SU-DHL-6 (cell line): ENCODE measurements at regions not wholly inside any gene's neighbourhood (a gene's known extent, or its start where the extent isn't known, plus 50 kb on each side); places are given as distances from the start of the nearest gene placed in this dataset.
"Not testable (repeated sequence)": the region's sequence is repeated elsewhere in the genome, so short reads cannot be mapped to it uniquely, and the experiment has no call there.

Source experiments
- H2AFZ ChIP-seq: fragments of 200-600 bp; sonication (generic); 2 replicates; pipeline ENCODE4 v1.6.1; 2014; ENCODE audit warnings: low read depth, mild to moderate bottlenecking, moderate library complexity, mixed read lengths, antibody characterized with exemption, low read length; ENCODE audit not compliant: severe bottlenecking
- H3F3A ChIP-seq: fragments of 200-600 bp; shearing (Covaris generic); 2 replicates; pipeline ENCODE4 v1.6.0; 2016; ENCODE audit warnings: antibody characterized with exemption, mild to moderate bottlenecking; ENCODE audit not compliant: insufficient read depth
- H3K27ac ChIP-seq: fragments of 200-600 bp; sonication (generic); 2 replicates; pipeline ENCODE4 v1.5.1; 2016; ENCODE audit warnings: low read depth, mild to moderate bottlenecking, low read length, moderate library complexity, mixed read lengths
- H3K27me3 ChIP-seq: fragments of 200-600 bp; sonication (generic), shearing (Covaris generic); 2 replicates; pipeline ENCODE4 v1.6.0; 2014; ENCODE audit warnings: mild to moderate bottlenecking, low read length
- H3K36me3 ChIP-seq: fragments of 200-600 bp; sonication (generic); 2 replicates; pipeline ENCODE4 v1.6.1; 2014; ENCODE audit warnings: mild to moderate bottlenecking, low read length, mixed read lengths
- H3K4me2 ChIP-seq: fragments of 300-600, 200-600 bp; shearing (Covaris generic), sonication (generic); 2 replicates; pipeline ENCODE4 v1.6.0; 2014; ENCODE audit warnings: low read length, low read depth, mild to moderate bottlenecking; ENCODE audit not compliant: poor library complexity, severe bottlenecking
- H3K4me3 ChIP-seq: fragments of 200-600 bp; sonication (generic); 2 replicates; pipeline ENCODE4 v1.5.1; 2014; ENCODE audit warnings: antibody characterized with exemption, low read length, mild to moderate bottlenecking, mixed read lengths; ENCODE audit not compliant: insufficient read depth, poor library complexity, severe bottlenecking
- H3K79me2 ChIP-seq: fragments of 200-600 bp; sonication (generic); 2 replicates; pipeline ENCODE4 v1.6.1; 2014; ENCODE audit warnings: mild to moderate bottlenecking, low read length, moderate library complexity; ENCODE audit not compliant: insufficient read depth
- H3K9ac ChIP-seq: fragments of 200-600 bp; sonication (generic); 2 replicates; pipeline ENCODE4 v1.7.0; 2014; ENCODE audit warnings: mild to moderate bottlenecking, low read length
- H3K9me2 ChIP-seq: fragments of 200-600 bp; sonication (generic); replicated peaks from 2 replicates; pipeline ENCODE4 v1.6.1; 2014; ENCODE audit warnings: low read length; ENCODE audit not compliant: insufficient read depth
- H3K9me3 ChIP-seq: fragments of 200-600 bp; sonication (generic); 2 replicates; pipeline ENCODE4 v1.6.1; 2014; ENCODE audit warnings: low read length, mixed read lengths; ENCODE audit not compliant: insufficient read depth
- H4K20me1 ChIP-seq: fragments of 200-600 bp; sonication (generic); 2 replicates; pipeline ENCODE4 v1.6.1; 2014; ENCODE audit warnings: low read depth, mild to moderate bottlenecking, antibody characterized with exemption, low read length, moderate library complexity, mixed read lengths
- CTCF ChIP-seq: fragments of 200-600 bp; sonication (generic); IDR thresholded peaks from one replicate; pipeline ENCODE4 v1.5.1; 2017; ENCODE audit warnings: antibody characterized with exemption, mild to moderate bottlenecking, low read length, moderate library complexity; ENCODE audit not compliant: insufficient read depth, poor library complexity, severe bottlenecking
- EZH2phosphoT487 ChIP-seq: fragments of 200-600 bp; sonication (generic), shearing (Covaris generic); conservative IDR thresholded peaks from 2 replicates; pipeline ENCODE4 v1.6.1; 2018; ENCODE audit warnings: mild to moderate bottlenecking, antibody characterized with exemption, low read length, moderate library complexity, mixed read lengths

GRCh38 chr4:95761871-95762270 lies 78.0 kb upstream of the PDHA2 start:
- TF ChIP-seq CTCF = no peak
- no peak for TF ChIP-seq EZH2phosphoT487
- Histone ChIP-seq H4K20me1 (no peaks in the 10 kb centered on the region), H3K79me2 (no peaks in the 10 kb centered on the region), H3K4me2 (no peak overlapping the region), H2AFZ (no peak overlapping the region), H3F3A (no peaks in the 10 kb centered on the region), H3K9me3 (no peaks in the 10 kb centered on the region), H3K9ac (no peak overlapping the region), H3K27ac (no peak overlapping the region), H3K27me3 (no peaks in the 10 kb centered on the region), H3K4me3 (no peak overlapping the region), H3K36me3 (no peaks in the 10 kb centered on the region), H3K9me2 (no peaks in the 10 kb centered on the region)

- H4K20me1 ChIP-seq = no peaks in the 10 kb centered on the region
- TF ChIP-seq EZH2phosphoT487 = no peak
- H3K9me2 ChIP-seq = no peaks in the 10 kb centered on the region
- no peaks in the 10 kb centered on the region for H3K79me2 ChIP-seq
- H3K4me3 ChIP-seq = no peak overlapping the region
- no peaks in the 10 kb centered on the region for H3F3A ChIP-seq
- no peaks in the 10 kb centered on the region for H3K27me3 ChIP-seq
- H3K27ac ChIP-seq = no peak overlapping the region
- H2AFZ ChIP-seq = no peak overlapping the region
- no peak overlapping the region for H3K4me2 ChIP-seq
- H3K9ac ChIP-seq = no peak overlapping the region
- no peaks in the 10 kb centered on the region for H3K36me3 ChIP-seq
- H3K9me3 ChIP-seq = no peaks in the 10 kb centered on the region
Observed at GRCh38 chr4:95761426-95761825, 78.5 kb upstream of the PDHA2 start.

GRCh38 chr4:95760646-95761045 lies 79.2 kb upstream of the PDHA2 start:
- H3K4me2 ChIP-seq, H3K79me2 ChIP-seq, H3K27me3 ChIP-seq: not testable (repeated sequence)

GRCh38 chr4:95758001-95758400 lies 81.9 kb upstream of the PDHA2 start:
- Histone ChIP-seq H3F3A (no peaks in the 10 kb centered on the region), H3K9ac (no peak overlapping the region), H3K27ac (peak overlapping the region; percentile 73), H3K36me3 (no peaks in the 10 kb centered on the region), H2AFZ (no peak overlapping the region), H3K9me2 (no peaks in the 10 kb centered on the region), H3K4me2 (peak overlapping the region; percentile 45), H4K20me1 (no peaks in the 10 kb centered on the region), H3K4me3 (no peak overlapping the region), H3K27me3 (no peaks in the 10 kb centered on the region), H3K9me3 (no peaks in the 10 kb centered on the region), H3K79me2 (no peaks in the 10 kb centered on the region)
- no peak for TF ChIP-seq EZH2phosphoT487
- no peak for TF ChIP-seq CTCF

More at GRCh38 chr4:95760646-95761045, 79.2 kb upstream of the PDHA2 start:
- H3K9me2 ChIP-seq, H3K36me3 ChIP-seq, H3K9me3 ChIP-seq, H2AFZ ChIP-seq, H3F3A ChIP-seq, H4K20me1 ChIP-seq, H3K4me3 ChIP-seq, H3K9ac ChIP-seq, H3K27ac ChIP-seq: not testable (repeated sequence)
